Astrocyte of the spinal cord (primary cell): ENCODE measurements at regions not wholly inside any gene's neighbourhood (a gene's known extent, or its start where the extent isn't known, plus 50 kb on each side); places are given as distances from the start of the nearest gene placed in this dataset.

ENCODE experiments used
- DNase-seq: peaks from one replicate; pipeline ENCODE4 v3.0.0; 2011; ENCODE audit warnings: low read depth, low spot score
- H3K4me3 ChIP-seq: 2 replicates; pipeline ENCODE4 v1.5.1; 2011; ENCODE audit warnings: low read depth, mild to moderate bottlenecking, low read length, moderate library complexity
- CTCF ChIP-seq: IDR thresholded peaks from 2 replicates; pipeline ENCODE4 v1.5.1; 2012; ENCODE audit warnings: low read depth, mild to moderate bottlenecking, low read length, inconsistent platforms
- in situ Hi-C: cut with HindIII; loops from 2 replicates; pipeline ENCODE4 v1.10.0; 2017; ENCODE audit warnings: low sequenced_read_pairs

- in situ Hi-C loops: no loop called here
- DNase-seq: no peak
- no peak for TF ChIP-seq CTCF
- H3K4me3 ChIP-seq: no peak overlapping the region
Observed at GRCh38 chr4:81854406-81854805, 382.7 kb upstream of the RASGEF1B start.

DNA sequence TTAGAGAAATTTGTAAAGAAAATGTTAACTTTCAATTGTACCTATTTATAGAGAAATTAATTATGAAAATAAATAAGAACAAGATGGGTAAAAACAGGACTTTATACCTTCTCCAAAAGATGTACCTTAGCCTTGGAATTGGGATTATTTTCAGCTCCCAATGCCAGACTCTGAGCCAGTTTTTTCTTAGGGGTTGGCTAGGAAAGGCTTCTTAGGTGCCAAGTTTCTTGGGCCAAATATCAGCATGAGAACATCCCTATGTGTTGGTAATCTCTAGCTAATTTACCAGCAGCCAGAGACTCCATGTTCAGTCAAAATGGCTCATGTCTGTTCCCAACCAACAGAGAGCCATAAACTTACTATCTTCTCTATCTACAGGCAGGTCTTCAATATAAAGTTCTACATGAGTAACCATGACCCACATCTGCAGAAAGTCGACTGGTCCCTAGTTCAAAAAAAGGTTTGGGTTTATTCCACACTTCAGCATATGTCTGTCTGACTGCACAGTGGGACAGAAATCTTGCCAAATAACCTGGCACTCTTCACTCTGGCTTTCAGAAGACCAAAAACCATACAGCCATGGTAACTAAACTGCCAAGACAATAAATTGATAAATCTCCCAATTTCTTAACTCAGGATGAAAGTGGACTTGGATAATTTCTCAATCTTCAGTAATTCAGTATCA lies 380.5 kb upstream of the RASGEF1B start:
- in situ Hi-C loops: no loop called here
- DNase-seq: no peak
- no peak overlapping the region for H3K4me3 ChIP-seq
- TF ChIP-seq CTCF: no peak

- no peak overlapping the region for H3K4me3 ChIP-seq
- in situ Hi-C loops: no loop called here
- TF ChIP-seq CTCF: no peak
- DNase-seq: no peak
Observed at GRCh38 chr4:81850701-81851100, 379.0 kb upstream of the RASGEF1B start.

DNA sequence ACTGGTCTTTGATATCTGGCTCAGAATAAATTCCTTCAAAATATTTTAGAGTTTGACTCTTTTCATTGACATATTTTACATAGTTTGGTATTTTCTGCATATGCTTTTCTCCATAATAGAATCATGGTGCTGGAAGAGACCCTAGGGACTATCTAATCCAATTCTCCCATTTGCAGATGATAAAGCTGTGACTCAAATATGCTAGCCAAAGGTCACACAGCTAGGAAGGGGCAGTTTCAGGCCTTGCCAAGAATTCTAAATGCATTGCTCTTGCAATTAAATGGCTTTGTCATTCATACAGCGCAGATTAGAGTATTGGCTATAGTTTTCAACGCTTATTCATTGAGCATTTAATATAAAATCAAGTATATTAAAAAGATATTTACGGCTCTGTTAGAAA lies 374.1 kb upstream of the RASGEF1B start:
- no peak overlapping the region for H3K4me3 ChIP-seq
- DNase-seq: no peak
- in situ Hi-C loops: no loop called here
- no peak for TF ChIP-seq CTCF

- TF ChIP-seq CTCF: no peak
- in situ Hi-C loops: no loop called here
- DNase-seq: no peak
- no peak overlapping the region for H3K4me3 ChIP-seq
Observed at GRCh38 chr4:81845273-81845672, 373.6 kb upstream of the RASGEF1B start.

DNA sequence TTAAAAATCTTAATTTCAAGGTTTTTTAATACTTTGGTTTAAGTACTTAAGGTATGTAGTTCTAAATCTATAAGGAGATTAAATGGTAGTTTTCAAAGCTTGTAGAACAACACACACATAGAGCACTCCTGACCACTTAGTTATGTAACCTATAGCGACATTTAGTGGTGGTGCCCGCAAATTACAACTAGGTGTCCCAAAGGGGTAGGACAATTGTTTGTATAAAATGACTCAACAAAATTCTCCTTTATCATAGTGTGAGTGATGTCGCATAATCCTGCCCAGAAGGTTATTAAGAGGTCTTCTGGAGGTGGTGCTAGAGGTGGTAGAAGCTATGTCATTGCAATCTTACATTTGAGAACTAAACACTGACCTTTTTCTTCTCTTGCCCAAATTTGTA lies 373.0 kb upstream of the RASGEF1B start:
- no peak overlapping the region for H3K4me3 ChIP-seq
- DNase-seq: peak; percentile 65
- TF ChIP-seq CTCF: peak; percentile 63
- in situ Hi-C loops: no loop called here
